Keratinocyte (primary cell): ENCODE measurements at regions not wholly inside any gene's neighbourhood (a gene's known extent, or its start where the extent isn't known, plus 50 kb on each side); places are given as distances from the start of the nearest gene placed in this dataset.

Source experiments
- CTCF ChIP-seq, 3 experiments: IDR thresholded peaks in 1 of 3; conservative IDR thresholded peaks in 1 of 3; optimal IDR thresholded peaks in 1 of 3; 2 replicates in 2 of 3; 3 replicates in 1 of 3; pipeline versions ENCODE3 to v1.5.1; 2011; ENCODE audit warnings: low read length in 3 of 3, mild to moderate bottlenecking in 3 of 3, moderate library complexity in 2 of 3, control low read depth in 1 of 3, inconsistent platforms in 1 of 3; ENCODE audit not compliant: insufficient read depth in 2 of 3; ENCODE audit errors: extremely low read depth in 1 of 3
- EZH2 ChIP-seq: IDR thresholded peaks from one replicate; pipeline ENCODE4 v1.6.1; 2012; ENCODE audit warnings: inconsistent platforms, mild to moderate bottlenecking, low read length, moderate library complexity

- no peak for TF ChIP-seq CTCF (optimal IDR thresholded peaks at IDR 0.05 in 1 of 3, IDR thresholded peaks at IDR 0.05 in 1 of 3, conservative IDR thresholded peaks at IDR 0.05 in 1 of 3; ENCODE audit: extremely low read depth in 1 of 3, insufficient read depth in 2 of 3, low read length in 3 of 3)
- TF ChIP-seq EZH2: no peak
Measured at GRCh38 chr14:98259881-98260280, 1012.1 kb downstream of the BCL11B start.
